ENCODE measurements at regions not wholly inside any gene's neighbourhood (a gene's known extent, or its start where the extent isn't known, plus 50 kb on each side); places are given as distances from the start of the nearest gene placed in this dataset.

DNA sequence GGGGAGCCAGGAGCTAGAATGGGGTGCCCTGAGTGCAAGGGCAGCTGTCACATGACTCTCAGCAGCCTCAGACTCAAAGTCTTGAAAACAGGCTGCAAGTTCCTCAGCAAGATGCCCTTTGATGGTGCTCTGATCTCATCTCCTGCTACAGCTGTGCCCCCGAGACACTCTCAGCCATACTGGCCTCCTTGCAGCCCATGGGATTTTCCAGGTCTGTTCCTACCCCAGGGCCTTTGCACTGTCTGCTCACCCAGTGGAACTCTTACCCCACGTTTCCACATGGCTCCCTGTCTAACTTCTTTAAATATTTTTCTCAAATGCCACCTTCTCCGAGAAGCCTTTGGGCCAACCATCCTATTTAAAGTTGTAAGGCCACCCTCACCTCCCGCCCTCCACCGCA is 146.9 kb downstream of the C16orf95 start:
- CTCF ChIA-PET, result interaction anchor here (1.0 kb wide), 1 partner anchor 32 kb away, joined by 3 read pairs; no protein-coding TSS in a partner anchor
- no peak overlapping the region for H3K27ac ChIP-seq (ENCODE audit: extremely low read depth, low read depth, low read length)
- H3K36me3 ChIP-seq (ENCODE audit: control insufficient read depth in 2 of 2, insufficient read depth in 1 of 2, low read length in 2 of 2), result no peaks in the 10 kb centered on the region
- POLR2A ChIA-PET, result no interaction called here
- no peaks in the 10 kb centered on the region for H3K4me1 ChIP-seq (ENCODE audit: control insufficient read depth, insufficient read depth, low read length)
- no peak overlapping the region for H3K4me3 ChIP-seq (ENCODE audit: low read depth, low read length)
- H3K9me3 ChIP-seq (ENCODE audit: control insufficient read depth, insufficient read depth, low read depth, low read length), result no peaks in the 10 kb centered on the region
- no peak for TF ChIP-seq ZNF146 (tag by site-specific recombination; IDR thresholded peaks at IDR 0.05)
- no peak for TF ChIP-seq ZNF302 (tag by site-specific recombination; IDR thresholded peaks at IDR 0.05; ENCODE audit: low read depth)
- no peak for TF ChIP-seq ZNF843 (tag by site-specific recombination; IDR thresholded peaks at IDR 0.05)
- TF ChIP-seq ZNF623 (tag by site-specific recombination; IDR thresholded peaks at IDR 0.05), result peak; percentile 84
- no peak for TF ChIP-seq ZNF830 (tag by site-specific recombination; IDR thresholded peaks at IDR 0.05; ENCODE audit: low read depth)
- no peak for TF ChIP-seq ZNF768 (tag by site-specific recombination; IDR thresholded peaks at IDR 0.05)

DNA sequence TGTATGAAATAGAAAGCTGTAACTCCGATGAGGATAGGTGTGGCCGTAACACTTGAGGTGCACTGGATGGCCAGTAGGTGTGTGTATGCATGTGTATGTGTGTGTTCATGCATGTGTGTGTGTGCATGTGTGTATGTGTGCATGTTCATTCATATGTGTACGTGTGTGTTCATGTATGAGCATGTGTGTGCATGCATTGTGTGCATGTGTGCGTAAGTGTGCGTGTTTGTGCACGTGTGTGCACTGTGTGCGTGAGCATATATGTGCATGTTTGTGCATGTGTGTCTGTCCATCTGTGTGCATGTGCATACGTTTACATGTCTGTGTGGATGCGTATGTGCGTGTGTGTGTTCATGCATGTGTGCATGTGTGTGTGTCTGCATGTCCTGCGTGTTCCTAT is 145.5 kb downstream of the C16orf95 start:
- Histone ChIP-seq H3K9me3 (ENCODE audit: control insufficient read depth, insufficient read depth, low read depth, low read length) (no peaks in the 10 kb centered on the region), H3K27ac (ENCODE audit: extremely low read depth, low read depth, low read length) (no peak overlapping the region), H3K36me3 (ENCODE audit: control insufficient read depth in 2 of 2, insufficient read depth in 1 of 2, low read length in 2 of 2) (no peaks in the 10 kb centered on the region), H3K4me3 (ENCODE audit: low read depth, low read length) (no peak overlapping the region), H3K4me1 (ENCODE audit: control insufficient read depth, insufficient read depth, low read length) (no peaks in the 10 kb centered on the region)
- POLR2A ChIA-PET, result no interaction called here
- TF ChIP-seq ZNF596 (tag by site-specific recombination; IDR thresholded peaks at IDR 0.05), result no peak
- no peak for TF ChIP-seq ZNF155 (tag by site-specific recombination; IDR thresholded peaks at IDR 0.05)
- TF ChIP-seq ZFP41 (tag by site-specific recombination; IDR thresholded peaks at IDR 0.05; ENCODE audit: borderline replicate concordance), result no peak
- no peak for TF ChIP-seq ZNF184 (tag by site-specific recombination; IDR thresholded peaks at IDR 0.05)
- no peak for TF ChIP-seq ZNF248 (tag by site-specific recombination; IDR thresholded peaks at IDR 0.05)
- no peak for TF ChIP-seq HOXC10 (CRISPR knock-in tag; IDR thresholded peaks at IDR 0.05)
- TF ChIP-seq GLI4 (tag by site-specific recombination; IDR thresholded peaks at IDR 0.05), result no peak
- TF ChIP-seq, protein P1, sequence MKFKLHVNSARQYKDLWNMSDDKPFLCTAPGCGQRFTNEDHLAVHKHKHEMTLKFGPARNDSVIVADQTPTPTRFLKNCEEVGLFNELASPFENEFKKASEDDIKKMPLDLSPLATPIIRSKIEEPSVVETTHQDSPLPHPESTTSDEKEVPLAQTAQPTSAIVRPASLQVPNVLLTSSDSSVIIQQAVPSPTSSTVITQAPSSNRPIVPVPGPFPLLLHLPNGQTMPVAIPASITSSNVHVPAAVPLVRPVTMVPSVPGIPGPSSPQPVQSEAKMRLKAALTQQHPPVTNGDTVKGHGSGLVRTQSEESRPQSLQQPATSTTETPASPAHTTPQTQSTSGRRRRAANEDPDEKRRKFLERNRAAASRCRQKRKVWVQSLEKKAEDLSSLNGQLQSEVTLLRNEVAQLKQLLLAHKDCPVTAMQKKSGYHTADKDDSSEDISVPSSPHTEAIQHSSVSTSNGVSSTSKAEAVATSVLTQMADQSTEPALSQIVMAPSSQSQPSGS (tag by site-specific recombination; IDR thresholded peaks at IDR 0.05; ENCODE audit: low read depth), result no peak
- TF ChIP-seq, protein P2, sequence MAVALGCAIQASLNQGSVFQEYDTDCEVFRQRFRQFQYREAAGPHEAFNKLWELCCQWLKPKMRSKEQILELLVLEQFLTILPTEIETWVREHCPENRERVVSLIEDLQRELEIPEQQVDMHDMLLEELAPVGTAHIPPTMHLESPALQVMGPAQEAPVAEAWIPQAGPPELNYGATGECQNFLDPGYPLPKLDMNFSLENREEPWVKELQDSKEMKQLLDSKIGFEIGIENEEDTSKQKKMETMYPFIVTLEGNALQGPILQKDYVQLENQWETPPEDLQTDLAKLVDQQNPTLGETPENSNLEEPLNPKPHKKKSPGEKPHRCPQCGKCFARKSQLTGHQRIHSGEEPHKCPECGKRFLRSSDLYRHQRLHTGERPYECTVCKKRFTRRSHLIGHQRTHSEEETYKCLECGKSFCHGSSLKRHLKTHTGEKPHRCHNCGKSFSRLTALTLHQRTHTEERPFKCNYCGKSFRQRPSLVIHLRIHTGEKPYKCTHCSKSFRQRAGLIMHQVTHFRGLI (tag by site-specific recombination; IDR thresholded peaks at IDR 0.05), result no peak
- no peak for TF ChIP-seq ZNF585B (tag by site-specific recombination; IDR thresholded peaks at IDR 0.05)
- no peak for TF ChIP-seq ZNF157 (tag by site-specific recombination; IDR thresholded peaks at IDR 0.05)
- no peak for TF ChIP-seq ZBTB48 (tag by site-specific recombination; IDR thresholded peaks at IDR 0.05)
- CTCF ChIA-PET, result interaction anchor here (0.6 kb wide), 1 partner anchor 502 kb away, joined by 3 read pairs; no protein-coding TSS in a partner anchor

DNA sequence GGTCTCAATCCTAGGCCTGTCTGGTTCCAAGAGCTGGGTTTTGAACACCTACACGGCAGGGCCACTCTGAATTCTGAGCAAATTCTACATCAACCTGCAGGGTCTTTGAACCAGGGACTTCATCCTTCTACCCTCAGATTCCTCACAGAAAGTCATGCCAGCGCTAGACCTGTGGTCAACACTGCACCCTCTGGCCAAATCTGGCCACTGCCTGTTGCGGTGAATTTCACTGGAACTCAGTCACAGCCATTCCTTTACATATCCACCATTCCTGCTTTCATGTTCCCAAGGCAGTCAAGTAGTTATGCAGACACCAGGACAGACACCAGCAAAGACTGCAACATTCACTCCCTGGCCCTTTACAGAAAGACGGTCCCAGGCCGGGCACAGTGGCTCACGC is 144.6 kb downstream of the C16orf95 start:
- H3K9me3 ChIP-seq (ENCODE audit: control insufficient read depth, insufficient read depth, low read depth, low read length), result no peaks in the 10 kb centered on the region
- no peak overlapping the region for H3K27ac ChIP-seq (ENCODE audit: extremely low read depth, low read depth, low read length)
- POLR2A ChIA-PET, result no interaction called here
- CTCF ChIA-PET, result no interaction called here
- H3K36me3 ChIP-seq (ENCODE audit: control insufficient read depth in 2 of 2, insufficient read depth in 1 of 2, low read length in 2 of 2), result no peaks in the 10 kb centered on the region
- TF ChIP-seq ZBTB7A (tag by site-specific recombination; IDR thresholded peaks at IDR 0.05; ENCODE audit: low read depth), result no peak
- peak; percentile 50; the same call in 1 of the 2 replicates for TF ChIP-seq ZNF2 (tag by site-specific recombination; IDR thresholded peaks at IDR 0.05)
- H3K4me3 ChIP-seq (ENCODE audit: low read depth, low read length), result no peak overlapping the region
- H3K4me1 ChIP-seq (ENCODE audit: control insufficient read depth, insufficient read depth, low read length), result no peaks in the 10 kb centered on the region
